ENCODE measurements at regions not wholly inside any gene's neighbourhood (a gene's known extent, or its start where the extent isn't known, plus 50 kb on each side); places are given as distances from the start of the nearest gene placed in this dataset.

DNA sequence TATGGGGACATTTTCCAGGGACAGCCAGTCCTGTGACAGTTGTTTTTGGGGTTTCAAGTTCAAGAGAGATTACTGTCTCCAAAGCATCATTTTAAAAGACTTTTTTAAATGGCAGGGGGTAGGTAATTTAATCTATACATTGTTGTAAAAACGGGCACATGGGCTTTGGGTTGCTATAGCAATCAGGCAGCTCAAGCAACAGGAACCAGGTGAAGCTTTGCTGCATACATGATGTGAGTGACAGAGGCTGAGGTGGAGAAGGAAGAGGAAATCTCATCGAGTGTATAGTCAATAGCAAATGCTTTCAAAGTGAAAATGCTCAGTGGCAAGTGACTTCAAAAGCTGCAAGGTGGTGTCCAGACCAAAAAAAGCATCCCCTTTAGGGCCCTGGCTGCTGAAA is 277.4 kb upstream of the JAG1 start (continued):
- TF ChIP-seq RELA (CRISPR knock-in tag; IDR thresholded peaks at IDR 0.05; ENCODE audit: borderline replicate concordance) (no peak), RORB (CRISPR knock-in tag; IDR thresholded peaks at IDR 0.05) (no peak), MLX (CRISPR knock-in tag; IDR thresholded peaks at IDR 0.05) (no peak), AFF4 (CRISPR knock-in tag; IDR thresholded peaks at IDR 0.05; ENCODE audit: borderline replicate concordance) (no peak), ZNF121 (CRISPR knock-in tag; IDR thresholded peaks at IDR 0.05) (no peak), TEAD4 (CRISPR knock-in tag; IDR thresholded peaks at IDR 0.05) (no peak), CREB1 (CRISPR knock-in tag; IDR thresholded peaks at IDR 0.05) (no peak), SOX15 (CRISPR knock-in tag; IDR thresholded peaks at IDR 0.05) (no peak)
- TF ChIP-seq, protein P1, sequence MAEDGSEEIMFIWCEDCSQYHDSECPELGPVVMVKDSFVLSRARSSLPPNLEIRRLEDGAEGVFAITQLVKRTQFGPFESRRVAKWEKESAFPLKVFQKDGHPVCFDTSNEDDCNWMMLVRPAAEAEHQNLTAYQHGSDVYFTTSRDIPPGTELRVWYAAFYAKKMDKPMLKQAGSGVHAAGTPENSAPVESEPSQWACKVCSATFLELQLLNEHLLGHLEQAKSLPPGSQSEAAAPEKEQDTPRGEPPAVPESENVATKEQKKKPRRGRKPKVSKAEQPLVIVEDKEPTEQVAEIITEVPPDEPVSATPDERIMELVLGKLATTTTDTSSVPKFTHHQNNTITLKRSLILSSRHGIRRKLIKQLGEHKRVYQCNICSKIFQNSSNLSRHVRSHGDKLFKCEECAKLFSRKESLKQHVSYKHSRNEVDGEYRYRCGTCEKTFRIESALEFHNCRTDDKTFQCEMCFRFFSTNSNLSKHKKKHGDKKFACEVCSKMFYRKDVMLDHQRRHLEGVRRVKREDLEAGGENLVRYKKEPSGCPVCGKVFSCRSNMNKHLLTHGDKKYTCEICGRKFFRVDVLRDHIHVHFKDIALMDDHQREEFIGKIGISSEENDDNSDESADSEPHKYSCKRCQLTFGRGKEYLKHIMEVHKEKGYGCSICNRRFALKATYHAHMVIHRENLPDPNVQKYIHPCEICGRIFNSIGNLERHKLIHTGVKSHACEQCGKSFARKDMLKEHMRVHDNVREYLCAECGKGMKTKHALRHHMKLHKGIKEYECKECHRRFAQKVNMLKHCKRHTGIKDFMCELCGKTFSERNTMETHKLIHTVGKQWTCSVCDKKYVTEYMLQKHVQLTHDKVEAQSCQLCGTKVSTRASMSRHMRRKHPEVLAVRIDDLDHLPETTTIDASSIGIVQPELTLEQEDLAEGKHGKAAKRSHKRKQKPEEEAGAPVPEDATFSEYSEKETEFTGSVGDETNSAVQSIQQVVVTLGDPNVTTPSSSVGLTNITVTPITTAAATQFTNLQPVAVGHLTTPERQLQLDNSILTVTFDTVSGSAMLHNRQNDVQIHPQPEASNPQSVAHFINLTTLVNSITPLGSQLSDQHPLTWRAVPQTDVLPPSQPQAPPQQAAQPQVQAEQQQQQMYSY (CRISPR knock-in tag; IDR thresholded peaks at IDR 0.05) = no peak
- TF ChIP-seq, protein P2, sequence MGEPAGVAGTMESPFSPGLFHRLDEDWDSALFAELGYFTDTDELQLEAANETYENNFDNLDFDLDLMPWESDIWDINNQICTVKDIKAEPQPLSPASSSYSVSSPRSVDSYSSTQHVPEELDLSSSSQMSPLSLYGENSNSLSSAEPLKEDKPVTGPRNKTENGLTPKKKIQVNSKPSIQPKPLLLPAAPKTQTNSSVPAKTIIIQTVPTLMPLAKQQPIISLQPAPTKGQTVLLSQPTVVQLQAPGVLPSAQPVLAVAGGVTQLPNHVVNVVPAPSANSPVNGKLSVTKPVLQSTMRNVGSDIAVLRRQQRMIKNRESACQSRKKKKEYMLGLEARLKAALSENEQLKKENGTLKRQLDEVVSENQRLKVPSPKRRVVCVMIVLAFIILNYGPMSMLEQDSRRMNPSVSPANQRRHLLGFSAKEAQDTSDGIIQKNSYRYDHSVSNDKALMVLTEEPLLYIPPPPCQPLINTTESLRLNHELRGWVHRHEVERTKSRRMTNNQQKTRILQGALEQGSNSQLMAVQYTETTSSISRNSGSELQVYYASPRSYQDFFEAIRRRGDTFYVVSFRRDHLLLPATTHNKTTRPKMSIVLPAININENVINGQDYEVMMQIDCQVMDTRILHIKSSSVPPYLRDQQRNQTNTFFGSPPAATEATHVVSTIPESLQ (CRISPR knock-in tag; IDR thresholded peaks at IDR 0.05) = no peak
- TF ChIP-seq, protein P3, sequence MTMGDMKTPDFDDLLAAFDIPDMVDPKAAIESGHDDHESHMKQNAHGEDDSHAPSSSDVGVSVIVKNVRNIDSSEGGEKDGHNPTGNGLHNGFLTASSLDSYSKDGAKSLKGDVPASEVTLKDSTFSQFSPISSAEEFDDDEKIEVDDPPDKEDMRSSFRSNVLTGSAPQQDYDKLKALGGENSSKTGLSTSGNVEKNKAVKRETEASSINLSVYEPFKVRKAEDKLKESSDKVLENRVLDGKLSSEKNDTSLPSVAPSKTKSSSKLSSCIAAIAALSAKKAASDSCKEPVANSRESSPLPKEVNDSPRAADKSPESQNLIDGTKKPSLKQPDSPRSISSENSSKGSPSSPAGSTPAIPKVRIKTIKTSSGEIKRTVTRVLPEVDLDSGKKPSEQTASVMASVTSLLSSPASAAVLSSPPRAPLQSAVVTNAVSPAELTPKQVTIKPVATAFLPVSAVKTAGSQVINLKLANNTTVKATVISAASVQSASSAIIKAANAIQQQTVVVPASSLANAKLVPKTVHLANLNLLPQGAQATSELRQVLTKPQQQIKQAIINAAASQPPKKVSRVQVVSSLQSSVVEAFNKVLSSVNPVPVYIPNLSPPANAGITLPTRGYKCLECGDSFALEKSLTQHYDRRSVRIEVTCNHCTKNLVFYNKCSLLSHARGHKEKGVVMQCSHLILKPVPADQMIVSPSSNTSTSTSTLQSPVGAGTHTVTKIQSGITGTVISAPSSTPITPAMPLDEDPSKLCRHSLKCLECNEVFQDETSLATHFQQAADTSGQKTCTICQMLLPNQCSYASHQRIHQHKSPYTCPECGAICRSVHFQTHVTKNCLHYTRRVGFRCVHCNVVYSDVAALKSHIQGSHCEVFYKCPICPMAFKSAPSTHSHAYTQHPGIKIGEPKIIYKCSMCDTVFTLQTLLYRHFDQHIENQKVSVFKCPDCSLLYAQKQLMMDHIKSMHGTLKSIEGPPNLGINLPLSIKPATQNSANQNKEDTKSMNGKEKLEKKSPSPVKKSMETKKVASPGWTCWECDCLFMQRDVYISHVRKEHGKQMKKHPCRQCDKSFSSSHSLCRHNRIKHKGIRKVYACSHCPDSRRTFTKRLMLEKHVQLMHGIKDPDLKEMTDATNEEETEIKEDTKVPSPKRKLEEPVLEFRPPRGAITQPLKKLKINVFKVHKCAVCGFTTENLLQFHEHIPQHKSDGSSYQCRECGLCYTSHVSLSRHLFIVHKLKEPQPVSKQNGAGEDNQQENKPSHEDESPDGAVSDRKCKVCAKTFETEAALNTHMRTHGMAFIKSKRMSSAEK (CRISPR knock-in tag; IDR thresholded peaks at IDR 0.05; ENCODE audit: borderline replicate concordance) = no peak

DNA sequence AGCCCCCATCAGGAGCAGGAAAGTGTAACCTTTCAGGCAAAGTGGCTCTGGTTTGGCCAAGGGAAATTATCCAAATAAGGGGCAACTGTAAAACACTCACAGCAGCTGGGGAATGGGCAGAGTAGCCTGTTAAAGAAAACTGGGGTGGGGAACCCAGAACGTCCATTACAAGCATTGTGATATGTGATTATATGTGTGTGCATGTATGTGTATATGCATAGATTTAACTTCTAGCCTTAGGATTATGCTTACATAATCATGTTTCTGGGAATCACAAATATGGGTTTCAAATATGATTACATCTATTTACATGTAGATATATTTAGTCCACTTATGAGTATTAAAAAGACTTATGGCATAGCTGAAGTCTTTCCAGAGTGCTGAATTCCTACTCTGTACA is 278.1 kb upstream of the JAG1 start:
- CTCF ChIA-PET = no interaction called here
- no peaks in the 10 kb centered on the region for H3K36me3 Mint-ChIP-seq
- no peak overlapping the region for H3K4me3 Mint-ChIP-seq
- H3K4me1 Mint-ChIP-seq = peaks cover 31% of the 10 kb centered on the region
- no peak overlapping the region for H3K27ac Mint-ChIP-seq
- peaks cover 2% of the 10 kb centered on the region for H3K9me3 Mint-ChIP-seq
- ATAC-seq (no peak), DNase-seq (ENCODE audit: low spot score) (no peak)
- no peaks in the 10 kb centered on the region for H3K27me3 Mint-ChIP-seq (ENCODE audit: low read depth)
- POLR2A ChIA-PET = no interaction called here
- no peak for TF ChIP-seq AR (CRISPR knock-in tag; IDR thresholded peaks at IDR 0.05)
- TF ChIP-seq E2F5 (CRISPR knock-in tag; IDR thresholded peaks at IDR 0.05) = no peak
- TF ChIP-seq, protein P4, sequence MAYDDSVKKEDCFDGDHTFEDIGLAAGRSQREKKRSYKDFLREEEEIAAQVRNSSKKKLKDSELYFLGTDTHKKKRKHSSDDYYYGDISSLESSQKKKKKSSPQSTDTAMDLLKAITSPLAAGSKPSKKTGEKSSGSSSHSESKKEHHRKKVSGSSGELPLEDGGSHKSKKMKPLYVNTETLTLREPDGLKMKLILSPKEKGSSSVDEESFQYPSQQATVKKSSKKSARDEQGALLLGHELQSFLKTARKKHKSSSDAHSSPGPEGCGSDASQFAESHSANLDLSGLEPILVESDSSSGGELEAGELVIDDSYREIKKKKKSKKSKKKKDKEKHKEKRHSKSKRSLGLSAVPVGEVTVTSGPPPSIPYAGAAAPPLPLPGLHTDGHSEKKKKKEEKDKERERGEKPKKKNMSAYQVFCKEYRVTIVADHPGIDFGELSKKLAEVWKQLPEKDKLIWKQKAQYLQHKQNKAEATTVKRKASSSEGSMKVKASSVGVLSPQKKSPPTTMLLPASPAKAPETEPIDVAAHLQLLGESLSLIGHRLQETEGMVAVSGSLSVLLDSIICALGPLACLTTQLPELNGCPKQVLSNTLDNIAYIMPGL (CRISPR knock-in tag; IDR thresholded peaks at IDR 0.05) = no peak
- TF ChIP-seq CREB1 (CRISPR knock-in tag; IDR thresholded peaks at IDR 0.05) = no peak
